Liver (tissue), 8 donors: ENCODE measurements at regions not wholly inside any gene's neighbourhood (a gene's known extent, or its start where the extent isn't known, plus 50 kb on each side); places are given as distances from the start of the nearest gene placed in this dataset.

Experiments
- DNase-seq: peaks from one replicate; pipeline ENCODE4 v3.0.0-alpha.2; 2017; ENCODE audit warnings: low spot score
- H3K27ac ChIP-seq, 2 donors: one replicate each; pipeline ENCODE4 v1.7.0; 2013; ENCODE audit warnings: inconsistent platforms in 2 of 2, low read length in 2 of 2, control low read depth in 1 of 2, low read depth in 1 of 2, mild to moderate bottlenecking in 1 of 2
- H3K27me3 ChIP-seq, 4 donors: one replicate each; pipeline versions ENCODE4 v1.6.1 to v1.7.0; 2013; ENCODE audit warnings: low read length in 3 of 4, inconsistent platforms in 1 of 4, mild to moderate bottlenecking in 1 of 4, moderate library complexity in 1 of 4; ENCODE audit not compliant: control insufficient read depth in 4 of 4, insufficient read depth in 4 of 4
- H3K36me3 ChIP-seq, 4 donors: one replicate each; pipeline versions ENCODE4 v1.6.1 to v1.7.0; 2013; ENCODE audit warnings: low read length in 3 of 4, mild to moderate bottlenecking in 3 of 4, low read depth in 1 of 4, moderate library complexity in 1 of 4; ENCODE audit not compliant: control insufficient read depth in 4 of 4, insufficient read depth in 3 of 4
- H3K4me1 ChIP-seq, 4 donors: one replicate each; pipeline versions ENCODE4 v1.6.1 to v1.7.0; 2013; ENCODE audit warnings: low read length in 3 of 4, mild to moderate bottlenecking in 3 of 4, moderate library complexity in 1 of 4; ENCODE audit not compliant: control insufficient read depth in 4 of 4, insufficient read depth in 4 of 4
- H3K4me3 ChIP-seq, 3 donors: one replicate each; pipeline versions ENCODE4 v1.6.1 to v1.7.0; 2013; ENCODE audit warnings: low read length in 3 of 3, control low read depth in 1 of 3, low read depth in 1 of 3, mild to moderate bottlenecking in 1 of 3
- H3K9ac ChIP-seq, 2 donors: one replicate each; pipeline ENCODE4 v1.7.0; 2013; ENCODE audit warnings: low read length in 2 of 2, mild to moderate bottlenecking in 2 of 2, moderate library complexity in 2 of 2, control low read depth in 1 of 2, low read depth in 1 of 2
- H3K9me3 ChIP-seq, 4 donors: one replicate each; pipeline versions ENCODE4 v1.6.1 to v1.7.0; 2013; ENCODE audit warnings: low read length in 3 of 4; ENCODE audit not compliant: control insufficient read depth in 4 of 4
- FOXA2 ChIP-seq: IDR thresholded peaks from 2 replicates; pipeline ENCODE4 v1.6.1; 2016; ENCODE audit warnings: antibody characterized with exemption
- GABPA ChIP-seq, 2 donors: IDR thresholded peaks in 1 of 2; conservative IDR thresholded peaks in 1 of 2; 2 replicates each; pipeline ENCODE4 v1.6.1; 2016; ENCODE audit warnings: antibody characterized with exemption in 2 of 2, mild to moderate bottlenecking in 1 of 2, moderate library complexity in 1 of 2
- HNF4A ChIP-seq, 2 donors: conservative IDR thresholded peaks; 2 replicates each; pipeline ENCODE4 v1.6.1; 2016; ENCODE audit warnings: antibody characterized with exemption in 2 of 2, mild to moderate bottlenecking in 2 of 2
- JUND ChIP-seq, 2 donors: IDR thresholded peaks; 2 replicates each; pipeline ENCODE4 v1.6.1; 2016; ENCODE audit warnings: antibody characterized with exemption in 2 of 2
- NR2F2 ChIP-seq: IDR thresholded peaks from 2 replicates; pipeline ENCODE4 v1.6.1; 2016; ENCODE audit warnings: antibody characterized with exemption
- RAD21 ChIP-seq, 2 donors: IDR thresholded peaks; 2 replicates each; pipeline ENCODE4 v1.6.1; 2016; ENCODE audit warnings: antibody characterized with exemption in 2 of 2, mild to moderate bottlenecking in 2 of 2
- RXRA ChIP-seq, 2 donors: IDR thresholded peaks; 2 replicates each; pipeline ENCODE4 v1.6.1; 2017 to 2018; ENCODE audit warnings: antibody characterized with exemption in 2 of 2, mild to moderate bottlenecking in 1 of 2
- SP1 ChIP-seq: IDR thresholded peaks from 2 replicates; pipeline ENCODE4 v1.6.1; 2018; ENCODE audit warnings: antibody characterized with exemption, mild to moderate bottlenecking
- TAF1 ChIP-seq: conservative IDR thresholded peaks from 2 replicates; pipeline ENCODE4 v1.6.1; 2016; ENCODE audit warnings: antibody characterized with exemption, mild to moderate bottlenecking
- YY1 ChIP-seq: IDR thresholded peaks from 2 replicates; pipeline ENCODE4 v1.6.1; 2016; ENCODE audit warnings: antibody characterized with exemption, mild to moderate bottlenecking
- WGBS: extraction: QIAGEN DNeasy Blood & Tissue Kit; methylation state at CpG from one replicate; pipeline ENCODE4 v1.1.7; 2013; 5-methylcytosine and 5-hydroxymethylcytosine counted together
- TF ChIP-seq, protein P1 (sequence below): IDR thresholded peaks from 2 replicates; pipeline ENCODE4 v1.6.1; 2016; ENCODE audit warnings: antibody characterized with exemption
- TF ChIP-seq, protein P2 (sequence below): IDR thresholded peaks from 2 replicates; pipeline ENCODE4 v1.6.1; 2016; ENCODE audit warnings: antibody characterized with exemption
- TF ChIP-seq, protein P3 (sequence below): IDR thresholded peaks from 2 replicates; pipeline ENCODE4 v1.6.1; 2016; ENCODE audit warnings: antibody characterized with exemption, mild to moderate bottlenecking
- TF ChIP-seq, protein P4 (sequence below): fragments of 150-350 bp; IDR thresholded peaks from 2 replicates; pipeline ENCODE4 v1.5.1; 2017; ENCODE audit warnings: improper control_type of control experiment, low read depth, low read length; ENCODE audit not compliant: missing input control
- TF ChIP-seq, protein P5 (sequence below): IDR thresholded peaks from 2 replicates; pipeline ENCODE4 v1.6.1; 2016; ENCODE audit warnings: antibody characterized with exemption
- donor health status: healthy.
- donor health status: healthy.
- donor health status: healthy.
- donor health status: healthy.
- donor health status: healthy.

DNA sequence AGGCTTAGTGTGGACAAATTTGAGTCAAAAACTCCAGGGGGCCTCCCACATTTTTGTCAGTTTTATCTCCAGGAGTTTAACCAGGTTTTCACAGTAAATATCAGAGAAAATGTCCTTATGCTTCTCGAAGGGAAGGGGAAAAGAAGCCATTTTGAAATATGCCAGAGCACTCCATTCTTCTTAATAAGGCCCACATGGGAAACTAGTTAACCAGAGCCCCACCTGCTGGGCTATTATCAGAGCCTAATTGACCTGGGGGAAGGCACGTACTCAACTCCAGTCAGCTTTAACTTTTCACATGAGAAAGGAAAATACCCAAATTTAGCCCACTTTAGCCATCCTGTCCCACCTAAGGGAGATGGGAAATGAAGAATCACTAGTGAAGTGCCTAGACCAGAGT lies 296.3 kb downstream of the PTBP2 start:
- no peaks in the 10 kb centered on the region for H3K4me1 ChIP-seq
- H3K27me3 ChIP-seq, result peaks cover 0 to 4% (median 0%) of the 10 kb centered on the region in 4 donors
- no peak for DNase-seq
- H3K4me3 ChIP-seq, result no peak overlapping the region
- 65% methylated on average over 2 of the region's 2 CpGs for WGBS
- TF ChIP-seq, protein P1, sequence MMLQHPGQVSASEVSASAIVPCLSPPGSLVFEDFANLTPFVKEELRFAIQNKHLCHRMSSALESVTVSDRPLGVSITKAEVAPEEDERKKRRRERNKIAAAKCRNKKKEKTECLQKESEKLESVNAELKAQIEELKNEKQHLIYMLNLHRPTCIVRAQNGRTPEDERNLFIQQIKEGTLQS, result no peak
- TF ChIP-seq, protein P2, sequence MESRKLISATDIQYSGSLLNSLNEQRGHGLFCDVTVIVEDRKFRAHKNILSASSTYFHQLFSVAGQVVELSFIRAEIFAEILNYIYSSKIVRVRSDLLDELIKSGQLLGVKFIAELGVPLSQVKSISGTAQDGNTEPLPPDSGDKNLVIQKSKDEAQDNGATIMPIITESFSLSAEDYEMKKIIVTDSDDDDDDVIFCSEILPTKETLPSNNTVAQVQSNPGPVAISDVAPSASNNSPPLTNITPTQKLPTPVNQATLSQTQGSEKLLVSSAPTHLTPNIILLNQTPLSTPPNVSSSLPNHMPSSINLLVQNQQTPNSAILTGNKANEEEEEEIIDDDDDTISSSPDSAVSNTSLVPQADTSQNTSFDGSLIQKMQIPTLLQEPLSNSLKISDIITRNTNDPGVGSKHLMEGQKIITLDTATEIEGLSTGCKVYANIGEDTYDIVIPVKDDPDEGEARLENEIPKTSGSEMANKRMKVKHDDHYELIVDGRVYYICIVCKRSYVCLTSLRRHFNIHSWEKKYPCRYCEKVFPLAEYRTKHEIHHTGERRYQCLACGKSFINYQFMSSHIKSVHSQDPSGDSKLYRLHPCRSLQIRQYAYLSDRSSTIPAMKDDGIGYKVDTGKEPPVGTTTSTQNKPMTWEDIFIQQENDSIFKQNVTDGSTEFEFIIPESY, result no peak
- TF ChIP-seq SP1 (no peak), NR2F2 (no peak), YY1 (peak; percentile 40), JUND (IDR thresholded peaks at IDR 0.05) (no peak), FOXA2 (no peak), RAD21 (IDR thresholded peaks at IDR 0.05) (peak; percentile 61 to 69), GABPA (IDR thresholded peaks at IDR 0.05 in 1 of 2, conservative IDR thresholded peaks at IDR 0.05 in 1 of 2) (no peak), HNF4A (conservative IDR thresholded peaks at IDR 0.05) (no peak), RXRA (IDR thresholded peaks at IDR 0.05) (no peak), TAF1 (no peak)
- TF ChIP-seq, protein P3, sequence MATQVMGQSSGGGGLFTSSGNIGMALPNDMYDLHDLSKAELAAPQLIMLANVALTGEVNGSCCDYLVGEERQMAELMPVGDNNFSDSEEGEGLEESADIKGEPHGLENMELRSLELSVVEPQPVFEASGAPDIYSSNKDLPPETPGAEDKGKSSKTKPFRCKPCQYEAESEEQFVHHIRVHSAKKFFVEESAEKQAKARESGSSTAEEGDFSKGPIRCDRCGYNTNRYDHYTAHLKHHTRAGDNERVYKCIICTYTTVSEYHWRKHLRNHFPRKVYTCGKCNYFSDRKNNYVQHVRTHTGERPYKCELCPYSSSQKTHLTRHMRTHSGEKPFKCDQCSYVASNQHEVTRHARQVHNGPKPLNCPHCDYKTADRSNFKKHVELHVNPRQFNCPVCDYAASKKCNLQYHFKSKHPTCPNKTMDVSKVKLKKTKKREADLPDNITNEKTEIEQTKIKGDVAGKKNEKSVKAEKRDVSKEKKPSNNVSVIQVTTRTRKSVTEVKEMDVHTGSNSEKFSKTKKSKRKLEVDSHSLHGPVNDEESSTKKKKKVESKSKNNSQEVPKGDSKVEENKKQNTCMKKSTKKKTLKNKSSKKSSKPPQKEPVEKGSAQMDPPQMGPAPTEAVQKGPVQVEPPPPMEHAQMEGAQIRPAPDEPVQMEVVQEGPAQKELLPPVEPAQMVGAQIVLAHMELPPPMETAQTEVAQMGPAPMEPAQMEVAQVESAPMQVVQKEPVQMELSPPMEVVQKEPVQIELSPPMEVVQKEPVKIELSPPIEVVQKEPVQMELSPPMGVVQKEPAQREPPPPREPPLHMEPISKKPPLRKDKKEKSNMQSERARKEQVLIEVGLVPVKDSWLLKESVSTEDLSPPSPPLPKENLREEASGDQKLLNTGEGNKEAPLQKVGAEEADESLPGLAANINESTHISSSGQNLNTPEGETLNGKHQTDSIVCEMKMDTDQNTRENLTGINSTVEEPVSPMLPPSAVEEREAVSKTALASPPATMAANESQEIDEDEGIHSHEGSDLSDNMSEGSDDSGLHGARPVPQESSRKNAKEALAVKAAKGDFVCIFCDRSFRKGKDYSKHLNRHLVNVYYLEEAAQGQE, result no peak
- TF ChIP-seq, protein P4, sequence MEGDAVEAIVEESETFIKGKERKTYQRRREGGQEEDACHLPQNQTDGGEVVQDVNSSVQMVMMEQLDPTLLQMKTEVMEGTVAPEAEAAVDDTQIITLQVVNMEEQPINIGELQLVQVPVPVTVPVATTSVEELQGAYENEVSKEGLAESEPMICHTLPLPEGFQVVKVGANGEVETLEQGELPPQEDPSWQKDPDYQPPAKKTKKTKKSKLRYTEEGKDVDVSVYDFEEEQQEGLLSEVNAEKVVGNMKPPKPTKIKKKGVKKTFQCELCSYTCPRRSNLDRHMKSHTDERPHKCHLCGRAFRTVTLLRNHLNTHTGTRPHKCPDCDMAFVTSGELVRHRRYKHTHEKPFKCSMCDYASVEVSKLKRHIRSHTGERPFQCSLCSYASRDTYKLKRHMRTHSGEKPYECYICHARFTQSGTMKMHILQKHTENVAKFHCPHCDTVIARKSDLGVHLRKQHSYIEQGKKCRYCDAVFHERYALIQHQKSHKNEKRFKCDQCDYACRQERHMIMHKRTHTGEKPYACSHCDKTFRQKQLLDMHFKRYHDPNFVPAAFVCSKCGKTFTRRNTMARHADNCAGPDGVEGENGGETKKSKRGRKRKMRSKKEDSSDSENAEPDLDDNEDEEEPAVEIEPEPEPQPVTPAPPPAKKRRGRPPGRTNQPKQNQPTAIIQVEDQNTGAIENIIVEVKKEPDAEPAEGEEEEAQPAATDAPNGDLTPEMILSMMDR, result peak; percentile 14
- TF ChIP-seq, protein P5, sequence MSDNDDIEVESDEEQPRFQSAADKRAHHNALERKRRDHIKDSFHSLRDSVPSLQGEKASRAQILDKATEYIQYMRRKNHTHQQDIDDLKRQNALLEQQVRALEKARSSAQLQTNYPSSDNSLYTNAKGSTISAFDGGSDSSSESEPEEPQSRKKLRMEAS, result no peak
- H3K9ac ChIP-seq, result no peak overlapping the region
- H3K9me3 ChIP-seq, result no peaks in the 10 kb centered on the region
- no peaks in the 10 kb centered on the region for H3K36me3 ChIP-seq
- H3K27ac ChIP-seq, result no peak overlapping the region
